GM19099 (cell line): ENCODE measurements at regions not wholly inside any gene's neighbourhood (a gene's known extent, or its start where the extent isn't known, plus 50 kb on each side); places are given as distances from the start of the nearest gene placed in this dataset.

Experiments used
- POLR2A ChIP-seq: IDR thresholded peaks from 3 replicates; pipeline ENCODE4 v1.6.1; 2011; ENCODE audit warnings: low read depth; ENCODE audit not compliant: insufficient read length; ENCODE audit errors: extremely low read depth

DNA sequence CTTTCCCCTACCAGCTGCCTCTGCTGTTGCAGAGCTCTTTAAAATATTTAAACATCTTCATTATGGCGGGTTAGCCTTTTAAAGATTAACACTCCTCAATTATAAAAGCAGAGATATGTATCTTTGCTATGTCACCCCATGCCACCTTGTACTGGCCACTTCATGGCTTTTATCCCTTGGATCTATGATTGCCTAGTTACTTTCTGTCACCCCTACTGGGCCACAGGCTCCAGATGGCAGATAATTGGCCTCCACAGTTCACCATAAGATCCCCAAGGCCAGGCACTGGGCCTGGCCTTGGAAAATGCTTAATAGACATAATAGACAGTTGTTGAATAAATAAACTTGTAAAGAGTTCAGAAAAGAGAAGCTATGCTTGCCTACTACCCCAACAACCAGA is 142.0 kb upstream of the SHB start:
- TF ChIP-seq POLR2A = no peak

DNA sequence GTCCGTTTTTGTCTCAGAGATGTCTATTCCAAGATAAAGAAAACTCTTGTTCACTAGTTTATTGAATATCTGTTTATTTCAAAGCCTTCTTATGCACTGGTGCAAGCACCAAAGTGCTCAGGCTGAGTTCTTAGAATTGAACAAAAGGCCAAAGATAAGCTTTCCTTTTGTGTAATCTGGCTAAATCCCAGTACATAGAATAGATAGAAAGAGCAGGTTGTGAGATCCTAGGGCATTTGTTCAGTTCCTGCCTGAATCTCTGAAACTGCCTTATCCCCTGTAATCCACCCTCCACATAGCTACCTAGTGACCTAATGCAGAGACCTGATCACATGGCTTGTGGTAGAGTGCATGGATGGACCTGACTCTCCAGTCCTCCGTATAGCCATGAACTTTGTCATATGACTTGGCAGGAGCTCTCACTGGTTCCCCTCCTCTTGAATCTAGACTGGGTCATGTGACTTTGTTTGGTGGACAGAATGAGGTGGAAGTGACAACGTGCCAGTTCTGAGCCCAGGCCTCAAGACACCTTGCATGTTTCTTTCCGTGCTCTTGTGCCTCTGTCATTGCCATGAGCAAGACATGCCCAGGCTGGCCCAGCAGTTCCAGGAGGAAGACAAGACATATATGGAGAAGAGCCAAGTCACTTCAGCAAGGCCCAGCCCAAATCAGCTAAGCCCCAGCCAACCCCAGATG is 139.3 kb upstream of the SHB start:
- TF ChIP-seq POLR2A = no peak

DNA sequence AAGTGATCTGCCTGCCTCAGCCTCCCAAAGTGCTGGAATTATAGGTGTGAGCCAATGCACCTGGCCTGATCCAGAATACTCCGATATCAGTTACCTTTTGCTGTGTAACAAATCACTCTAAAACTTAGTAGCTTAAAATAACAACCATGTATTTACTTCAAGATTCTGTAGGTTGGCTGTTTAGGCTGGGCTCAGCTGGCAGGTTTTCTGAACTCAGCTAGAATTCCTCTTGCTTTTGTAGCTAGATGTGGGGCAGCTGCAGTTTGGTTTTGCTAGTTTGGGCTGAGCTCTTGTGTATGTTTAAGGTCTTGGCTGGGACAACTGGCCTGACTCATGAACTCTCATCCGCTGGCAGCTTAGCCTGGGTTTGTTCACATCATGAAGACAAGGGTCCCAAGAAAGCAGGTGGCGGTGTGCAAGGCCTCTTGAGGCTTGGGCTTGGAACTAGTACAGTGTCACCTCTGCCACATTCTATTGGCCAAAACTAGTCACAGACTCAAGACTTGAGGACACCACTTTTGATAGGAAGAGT is 138.3 kb upstream of the SHB start:
- TF ChIP-seq POLR2A = no peak

DNA sequence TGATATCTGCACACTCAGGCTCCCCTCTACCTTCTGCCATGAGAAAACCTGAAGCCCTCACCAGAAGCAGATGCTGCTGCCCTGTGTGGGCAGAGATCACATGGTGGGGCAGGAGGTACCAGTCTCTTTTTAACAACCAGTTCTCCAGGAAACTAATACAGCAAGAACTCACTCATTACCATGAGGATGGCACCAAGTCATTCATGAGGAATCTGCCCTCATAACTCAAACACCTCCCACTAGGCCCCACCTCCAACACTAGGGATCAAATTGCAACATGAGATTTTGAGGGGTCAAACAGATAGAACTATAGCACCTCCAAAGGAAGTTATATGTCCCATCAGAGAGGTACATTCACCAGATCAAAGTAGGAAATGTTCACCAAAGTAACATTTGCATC is 136.3 kb upstream of the SHB start:
- no peak for TF ChIP-seq POLR2A

DNA sequence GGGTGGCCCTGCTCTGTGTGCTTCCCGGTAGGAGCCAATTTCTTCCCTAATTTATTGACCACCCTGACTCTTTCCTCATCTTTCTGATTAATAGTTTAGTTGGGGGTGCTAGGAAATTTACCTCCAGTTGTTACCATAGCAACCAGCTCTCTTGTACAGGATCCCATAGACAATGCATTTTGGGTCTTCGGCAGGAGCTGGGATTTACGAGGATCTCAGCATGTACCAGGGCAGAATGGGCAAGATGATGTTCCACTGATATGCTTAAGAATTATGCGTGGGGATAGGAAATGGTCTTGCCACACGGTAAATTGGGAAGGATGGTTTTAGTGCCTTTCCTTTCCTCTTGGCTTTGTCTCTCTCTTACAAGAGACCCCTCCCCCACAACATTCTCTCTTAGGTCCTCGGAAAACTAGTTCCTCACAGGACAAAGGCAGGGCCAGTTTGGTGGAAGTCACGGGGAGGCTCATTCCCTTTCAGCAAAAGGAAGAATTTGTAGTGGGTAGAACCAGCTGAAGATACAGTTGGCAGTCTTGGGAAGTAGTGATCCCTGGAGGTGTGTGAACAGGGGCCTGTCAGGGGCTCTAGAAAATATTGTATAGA is 133.4 kb upstream of the SHB start:
- TF ChIP-seq POLR2A = no peak

DNA sequence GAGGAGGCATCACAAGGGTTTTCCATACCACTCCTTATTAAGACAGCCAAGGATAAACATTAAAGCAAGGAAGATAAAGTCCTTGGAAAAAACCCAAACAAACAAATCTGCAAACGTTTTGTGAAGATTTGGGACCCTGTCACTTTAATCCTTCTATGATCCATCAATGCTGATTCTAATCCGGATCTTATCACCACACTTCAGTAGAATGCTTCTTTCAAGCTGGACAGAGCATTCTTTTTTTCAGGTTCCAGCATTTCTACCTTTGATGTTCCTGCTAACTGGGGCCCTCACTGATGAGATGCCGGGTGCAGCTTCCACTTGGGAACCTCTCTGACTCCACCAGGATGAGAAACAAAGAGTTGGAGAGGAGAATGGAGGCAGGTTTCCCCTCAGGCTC is 132.8 kb upstream of the SHB start:
- no peak for TF ChIP-seq POLR2A

DNA sequence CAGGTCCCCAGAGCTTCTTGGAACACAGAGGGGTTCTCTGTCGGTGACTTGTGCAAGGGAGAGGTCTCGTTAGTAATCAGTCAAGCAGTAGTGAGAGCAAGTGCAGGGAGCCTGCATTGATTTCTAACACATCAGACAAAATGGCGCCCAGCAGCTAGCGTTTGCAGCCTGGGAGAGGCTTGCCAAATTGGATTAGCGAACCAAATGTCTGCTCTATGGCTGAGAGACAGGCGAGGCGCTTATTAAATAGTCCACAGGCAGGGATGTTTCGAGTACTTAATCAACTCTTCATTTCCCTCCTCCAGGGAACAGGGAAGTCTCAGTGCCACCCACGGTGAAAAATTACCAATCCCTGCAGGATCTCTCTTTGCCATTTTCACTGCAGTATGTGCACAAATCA is 131.4 kb upstream of the SHB start:
- TF ChIP-seq POLR2A = no peak

DNA sequence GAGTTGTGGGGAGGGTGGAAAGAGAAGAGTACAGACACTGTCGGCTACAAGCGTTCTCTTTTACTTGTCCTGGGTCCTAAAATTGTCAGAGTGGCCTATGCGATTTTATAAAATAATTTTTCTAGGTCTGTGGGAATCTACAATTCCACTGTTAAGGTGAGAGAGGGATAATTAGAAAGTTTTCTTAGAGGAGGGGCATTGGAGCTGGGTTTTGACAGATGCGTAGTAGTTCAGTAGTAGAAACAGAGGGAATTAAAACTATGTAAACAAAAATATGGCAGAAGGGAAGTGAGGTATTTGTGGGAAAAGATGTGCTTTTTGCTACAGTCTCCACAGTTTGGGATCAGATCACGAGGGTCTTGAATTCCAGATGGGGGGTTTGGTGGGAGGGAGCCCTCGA is 129.1 kb upstream of the SHB start:
- no peak for TF ChIP-seq POLR2A

DNA sequence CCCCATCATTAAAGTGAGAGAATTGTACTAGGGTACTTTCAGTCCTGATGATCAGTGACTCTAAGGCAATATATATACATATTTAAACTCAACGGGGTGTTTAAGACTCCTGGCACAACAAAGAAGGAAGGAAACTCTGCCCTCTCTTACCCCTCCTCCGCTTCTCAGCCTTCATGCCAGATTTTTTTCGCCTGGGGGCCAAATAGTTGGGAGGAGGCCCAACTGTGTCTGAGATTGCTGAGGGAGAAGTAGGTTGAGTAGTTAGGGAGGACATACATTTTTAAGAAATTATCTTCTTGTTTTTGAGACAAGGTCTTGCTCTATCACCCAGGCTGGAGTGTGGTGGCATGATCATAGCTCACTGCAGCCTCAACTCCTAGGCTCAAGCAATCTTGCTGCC is 127.7 kb upstream of the SHB start:
- no peak for TF ChIP-seq POLR2A

DNA sequence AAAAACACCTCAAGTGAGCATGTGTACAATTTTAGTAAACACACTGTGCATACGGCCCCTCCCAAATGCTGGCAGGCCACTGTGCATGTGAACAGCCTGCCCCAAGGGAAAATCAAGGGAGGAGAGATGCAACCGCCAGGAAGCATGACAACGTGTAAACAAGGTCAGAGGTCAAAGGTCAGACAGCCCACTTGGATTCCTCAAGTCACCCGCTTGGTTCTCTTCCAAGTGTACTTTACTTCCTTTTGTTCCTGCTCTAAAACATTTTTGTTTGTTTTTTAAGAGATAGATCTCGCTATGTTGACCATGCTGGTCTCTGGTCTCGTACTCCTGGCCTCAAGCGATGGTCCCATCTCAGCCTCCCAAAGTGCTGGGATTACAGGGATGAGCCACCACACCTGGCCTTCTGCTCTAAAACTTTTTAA is 126.7 kb upstream of the SHB start:
- TF ChIP-seq POLR2A = no peak

DNA sequence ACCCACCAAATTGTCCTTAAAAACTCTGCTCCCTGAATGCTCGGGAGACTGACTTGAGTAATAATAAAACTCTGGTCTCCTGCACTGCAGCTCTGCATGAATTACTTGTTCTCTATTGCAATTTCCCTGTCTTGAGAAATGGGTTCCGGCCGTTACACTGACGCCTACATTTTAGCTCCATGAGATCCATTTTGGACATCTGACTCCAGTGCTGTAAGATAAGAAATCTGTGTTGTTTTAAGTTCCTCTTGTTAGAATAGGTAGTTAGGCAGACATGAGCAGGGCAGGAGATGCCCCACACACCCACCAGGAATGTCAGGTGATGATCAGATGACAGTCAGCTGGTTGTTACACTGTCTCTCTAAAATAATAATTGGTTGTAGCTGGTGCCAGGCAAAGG is 125.8 kb upstream of the SHB start:
- no peak for TF ChIP-seq POLR2A

DNA sequence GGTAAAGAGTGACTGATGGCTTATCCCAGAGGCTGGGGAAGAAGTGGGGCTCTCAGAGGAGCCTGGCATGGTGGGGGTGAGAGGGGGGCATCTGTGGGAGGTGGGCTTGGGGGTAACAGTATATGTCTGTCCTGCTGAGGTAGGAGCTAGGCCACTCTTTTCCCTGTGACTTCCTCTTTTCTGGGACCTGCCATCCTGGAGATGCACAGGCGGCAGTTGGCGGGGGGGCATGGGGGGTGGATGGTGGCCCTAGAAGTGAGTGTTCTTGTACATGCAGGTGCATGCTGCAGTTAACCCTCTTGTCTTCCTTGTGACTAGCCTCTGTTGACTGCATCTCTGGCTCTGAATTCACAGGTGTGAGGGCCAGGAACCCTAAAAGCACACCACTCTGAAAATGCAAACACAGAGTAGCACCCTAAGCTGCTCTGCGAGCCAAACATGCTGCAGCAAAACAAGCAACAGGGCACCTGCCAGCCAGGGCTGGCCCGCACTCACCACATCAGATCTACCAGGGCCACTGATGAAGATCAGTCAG is 123.8 kb upstream of the SHB start:
- TF ChIP-seq POLR2A = no peak

DNA sequence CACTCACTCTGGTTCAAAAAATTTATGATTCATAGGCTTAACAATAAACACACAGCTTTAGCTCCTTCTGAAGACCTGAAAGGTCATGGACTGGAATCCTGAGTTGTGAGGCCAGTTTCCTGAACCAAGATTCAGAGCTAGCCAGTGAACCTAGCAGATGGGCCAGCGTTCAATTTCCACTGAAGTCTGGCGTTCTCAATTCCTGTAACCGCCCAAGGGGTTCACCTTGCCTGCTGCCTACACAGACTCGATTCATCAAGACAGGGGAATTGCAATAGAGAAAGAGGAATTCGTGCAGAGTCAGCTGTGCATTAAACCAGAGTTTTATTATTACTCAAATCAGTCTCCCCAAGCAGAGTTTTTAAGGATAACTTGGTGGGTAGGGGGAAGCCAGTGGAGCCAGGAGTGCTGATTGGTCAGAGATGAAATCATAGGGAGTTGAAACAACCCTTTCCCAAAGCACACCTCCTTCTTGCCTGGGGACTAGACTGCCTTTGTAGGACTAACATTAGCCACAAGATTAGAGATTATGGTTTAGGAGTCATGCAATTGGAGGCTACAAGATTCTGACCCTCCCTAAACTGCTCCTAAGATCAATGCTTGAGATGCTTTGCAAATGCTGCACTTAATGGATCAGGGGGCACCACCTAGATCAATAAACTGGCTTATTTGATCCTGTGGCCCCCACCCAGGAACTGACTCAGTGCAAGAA is 117.5 kb upstream of the SHB start:
- TF ChIP-seq POLR2A = no peak

DNA sequence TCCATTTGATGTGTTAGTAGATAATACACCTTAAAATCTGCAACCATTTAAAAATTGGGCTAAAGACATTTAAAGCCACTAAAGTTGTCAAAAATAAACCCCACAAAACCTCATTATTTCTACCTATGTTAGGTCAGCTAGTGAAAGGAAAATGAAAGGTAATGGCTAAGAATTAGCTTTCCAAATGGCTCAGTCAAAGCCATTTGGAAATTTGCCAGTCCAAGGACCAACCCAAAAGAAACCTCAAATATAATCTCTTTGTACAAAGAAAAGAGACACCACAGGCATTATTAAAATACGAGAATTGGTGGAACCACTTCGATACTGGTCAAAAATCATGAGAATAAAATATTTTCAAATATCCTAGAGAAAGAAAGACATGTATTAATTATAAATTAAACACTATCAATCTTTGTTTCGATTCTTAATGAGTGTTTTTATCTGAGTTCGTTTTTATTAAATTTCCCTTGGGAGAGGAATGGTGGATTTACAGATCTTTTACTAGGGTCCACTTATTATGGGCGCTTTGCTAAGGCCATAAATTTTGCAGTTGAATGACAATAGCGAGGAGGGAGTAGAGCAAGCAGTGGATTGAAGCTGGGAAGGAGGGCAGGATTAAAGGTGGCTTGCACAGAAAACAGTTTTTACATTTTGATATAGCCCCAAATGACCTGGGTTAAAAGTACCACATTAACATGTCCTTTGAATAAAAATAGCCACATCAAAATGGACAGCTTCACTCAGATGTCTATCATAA is 116.8 kb upstream of the SHB start:
- no peak for TF ChIP-seq POLR2A

DNA sequence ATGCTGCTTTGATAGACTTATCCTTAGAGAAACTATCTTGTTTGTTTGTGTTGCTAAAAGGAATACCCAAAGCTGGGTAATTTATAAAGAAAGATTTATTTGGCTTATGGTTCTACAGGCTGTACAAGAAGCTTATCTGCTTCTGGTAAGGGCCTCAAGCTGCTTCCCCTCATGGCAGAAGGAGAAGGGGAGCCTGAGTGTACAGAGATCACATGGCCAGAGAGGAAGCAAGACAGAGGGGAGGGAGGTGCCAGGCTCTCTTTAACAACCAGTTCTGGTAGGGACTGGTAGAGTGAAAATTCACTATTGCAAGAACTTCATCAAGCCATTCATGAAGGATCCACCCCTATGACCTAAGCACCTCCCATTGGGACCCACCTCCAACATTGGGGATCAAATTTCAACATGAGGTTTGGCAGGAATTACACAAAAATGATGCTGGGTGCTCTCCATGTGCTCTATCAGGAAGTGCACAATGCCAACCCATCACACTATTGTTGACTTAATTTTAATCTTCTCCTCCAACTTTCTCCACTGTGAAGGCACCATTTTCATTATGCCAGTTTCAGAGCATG is 115.1 kb upstream of the SHB start:
- TF ChIP-seq POLR2A = no peak

DNA sequence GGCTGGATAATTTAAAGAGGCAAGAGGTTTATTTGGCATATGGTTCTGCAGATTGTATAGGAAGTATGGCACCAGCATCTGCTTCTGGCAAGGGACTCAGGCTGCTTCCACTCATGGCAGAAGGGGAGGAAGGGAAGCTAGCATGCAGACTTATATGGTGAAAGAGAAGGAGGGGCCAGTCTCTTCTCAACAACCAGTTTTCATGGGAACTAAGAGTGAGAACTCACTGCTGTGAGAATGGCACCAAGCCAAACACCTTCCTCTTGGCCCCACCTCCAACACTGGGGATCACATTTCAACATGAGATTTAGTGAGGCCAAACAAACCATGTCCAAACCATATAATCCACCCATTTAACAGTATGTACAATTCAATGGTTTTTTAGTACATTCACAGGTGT is 113.3 kb upstream of the SHB start:
- no peak for TF ChIP-seq POLR2A

DNA sequence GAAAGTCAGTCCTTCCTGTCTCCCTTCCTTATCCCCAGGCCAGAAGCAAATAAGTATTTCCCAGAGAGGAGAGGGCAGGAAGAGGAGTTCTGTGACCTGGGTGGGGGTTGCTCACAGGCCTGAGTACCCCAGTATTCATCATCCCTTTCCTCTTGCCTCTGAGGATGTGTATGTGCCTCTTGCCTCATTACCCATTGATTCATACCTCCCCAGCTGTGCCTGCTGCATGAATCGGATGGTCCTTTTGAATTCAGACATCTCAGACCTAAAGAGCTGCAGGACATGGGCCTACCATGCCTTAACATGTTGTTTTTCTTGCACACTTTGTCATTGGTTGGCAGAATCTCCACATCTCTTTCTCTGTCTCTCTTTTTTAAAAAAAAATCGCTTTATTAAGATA is 112.8 kb upstream of the SHB start:
- no peak for TF ChIP-seq POLR2A
